IMR-90 (cell line): ENCODE measurements at regions not wholly inside any gene's neighbourhood (a gene's known extent, or its start where the extent isn't known, plus 50 kb on each side); places are given as distances from the start of the nearest gene placed in this dataset.

Experiments
- ATAC-seq: fragments of 200-7000 bp; cut with Tn5 transposase; 2 replicates; pipeline ENCODE4 v1.9.1; 2020; ENCODE audit warnings: low read depth, mild to moderate bottlenecking, moderate library complexity
- BruUV-seq: library from RNA; stranded (reverse); fragments of 400-500 nt; replicated peaks from 2 replicates; lab custom pipeline; 2021; lab: Mats Ljungman, UMichigan
- CTCF ChIA-PET: fragments of 300-600 bp; formaldehyde crosslinking; extraction: SDS; loops from one replicate; lab custom pipeline; 2021; ENCODE audit warnings: antibody characterized with exemption; lab: Yijun Ruan, JAX
- POLR2A ChIA-PET: fragments of 300-600 bp; sonication (Branson Sonifier 250); formaldehyde crosslinking; loops from one replicate; lab custom pipeline; 2022; ENCODE audit warnings: antibody characterized with exemption; ENCODE audit not compliant: unreplicated experiment; lab: Charles Lee
- DNase-seq: peaks from one replicate; pipeline ENCODE4 v3.0.0; 2013
- H2AFZ ChIP-seq: replicated peaks from 2 replicates; pipeline ENCODE3; 2013; ENCODE audit warnings: low read length, mild to moderate bottlenecking; ENCODE audit not compliant: poor library complexity
- H2AK5ac ChIP-seq: 2 replicates; pipeline ENCODE4 v1.6.1; 2013; ENCODE audit warnings: low read depth, low read length, inconsistent platforms
- H2AK9ac ChIP-seq: replicated peaks from 2 replicates; pipeline ENCODE3; 2013; ENCODE audit warnings: mild to moderate bottlenecking, low read depth, low read length, moderate library complexity; ENCODE audit not compliant: poor library complexity
- H2BK120ac ChIP-seq: 2 replicates; pipeline ENCODE4 v1.6.1; 2013; ENCODE audit warnings: low read depth, low read length, inconsistent platforms
- H2BK15ac ChIP-seq: 3 replicates; pipeline ENCODE4 v1.6.1; 2013; ENCODE audit warnings: low read depth, low read length, inconsistent platforms
- H2BK20ac ChIP-seq: 2 replicates; pipeline ENCODE4 v1.6.1; 2013; ENCODE audit warnings: low read depth, mild to moderate bottlenecking, inconsistent platforms, low read length, moderate library complexity
- H2BK5ac ChIP-seq: 2 replicates; pipeline ENCODE4 v1.6.1; 2013; ENCODE audit warnings: mild to moderate bottlenecking, low read depth, low read length, inconsistent platforms; ENCODE audit not compliant: poor library complexity, severe bottlenecking
- H3K14ac ChIP-seq: replicated peaks from 2 replicates; pipeline ENCODE4 v1.6.1; 2013; ENCODE audit warnings: low read depth, low read length, inconsistent platforms
- H3K18ac ChIP-seq: 2 replicates; pipeline ENCODE4 v1.6.1; 2013; ENCODE audit warnings: low read depth, low read length, control low read depth
- H3K23ac ChIP-seq: 2 replicates; pipeline ENCODE4 v1.6.1; 2013; ENCODE audit warnings: low read depth, low read length, inconsistent platforms
- H3K27ac ChIP-seq: 2 replicates; pipeline ENCODE4 v1.5.1; 2013; ENCODE audit warnings: mild to moderate bottlenecking, control low read depth, low read length; ENCODE audit not compliant: insufficient read depth
- H3K27me3 ChIP-seq: 2 replicates; pipeline ENCODE4 v1.6.1; 2013; ENCODE audit warnings: low read length; ENCODE audit not compliant: control insufficient read depth, insufficient read depth
- H3K36me3 ChIP-seq: 2 replicates; pipeline ENCODE4 v1.6.1; 2013; ENCODE audit warnings: low read length, mixed read lengths; ENCODE audit not compliant: control insufficient read depth, insufficient read depth
- H3K4ac ChIP-seq: 2 replicates; pipeline ENCODE4 v1.6.1; 2013; ENCODE audit warnings: low read depth, low read length, inconsistent platforms
- H3K4me1 ChIP-seq: 2 replicates; pipeline ENCODE4 v1.6.1; 2013; ENCODE audit warnings: low read length, mixed read lengths; ENCODE audit not compliant: control insufficient read depth, insufficient read depth
- H3K4me2 ChIP-seq: 2 replicates; pipeline ENCODE4 v1.6.1; 2013; ENCODE audit warnings: low read depth, mild to moderate bottlenecking, control low read depth, low read length, moderate library complexity
- H3K4me3 ChIP-seq: 2 replicates; pipeline ENCODE4 v1.5.1; 2013; ENCODE audit warnings: low read depth, mild to moderate bottlenecking, control low read depth, low read length, moderate library complexity; ENCODE audit not compliant: insufficient read depth
- H3K56ac ChIP-seq: 2 replicates; pipeline ENCODE4 v1.6.1; 2013; ENCODE audit warnings: low read length, inconsistent platforms; ENCODE audit not compliant: insufficient read depth; ENCODE audit errors: extremely low read depth
- H3K79me1 ChIP-seq, 2 experiments: 2 replicates each; pipeline ENCODE4 v1.6.1; 2013; ENCODE audit warnings: low read length in 2 of 2, inconsistent platforms in 1 of 2, low read depth in 1 of 2
- H3K9ac ChIP-seq: 2 replicates; pipeline ENCODE4 v1.6.1; 2013; ENCODE audit warnings: low read depth, low read length, control low read depth
- H3K9me1 ChIP-seq: 2 replicates; pipeline ENCODE4 v1.6.1; 2013; ENCODE audit warnings: low read length, inconsistent platforms; ENCODE audit not compliant: insufficient read depth
- H3K9me3 ChIP-seq: 2 replicates; pipeline ENCODE4 v1.6.1; 2013; ENCODE audit warnings: low read length; ENCODE audit not compliant: control insufficient read depth, insufficient read depth
- H4K20me1 ChIP-seq: 2 replicates; pipeline ENCODE4 v1.6.1; 2013; ENCODE audit warnings: low read length, inconsistent platforms; ENCODE audit not compliant: insufficient read depth
- H4K5ac ChIP-seq: 2 replicates; pipeline ENCODE4 v1.6.1; 2013; ENCODE audit warnings: mild to moderate bottlenecking, low read depth, low read length, control low read depth
- H4K8ac ChIP-seq, 2 experiments: 2 replicates each; pipeline ENCODE4 v1.6.1; 2013; ENCODE audit warnings: low read depth in 2 of 2, low read length in 2 of 2, control low read depth in 1 of 2, inconsistent platforms in 1 of 2
- H4K91ac ChIP-seq: 2 replicates; pipeline ENCODE4 v1.6.1; 2013; ENCODE audit warnings: low read depth, low read length, inconsistent platforms; ENCODE audit not compliant: insufficient read depth
- ELK1 ChIP-seq: fragments of 150-350 bp; IDR thresholded peaks from 2 replicates; pipeline ENCODE4 v1.6.1; 2016; ENCODE audit warnings: low read depth, mild to moderate bottlenecking, low read length, moderate library complexity, borderline replicate concordance
- POLR2A ChIP-seq: IDR thresholded peaks from 2 replicates; pipeline ENCODE4 v1.6.1; 2012; ENCODE audit warnings: mild to moderate bottlenecking, low read depth, low read length
- RCOR1 ChIP-seq: IDR thresholded peaks from 2 replicates; pipeline ENCODE4 v1.6.1; 2012; ENCODE audit warnings: mild to moderate bottlenecking, low read length, improper control_type of control experiment; ENCODE audit not compliant: insufficient replicate concordance
- WGBS, 2 experiments: methylation state at CpG; one replicate each; pipeline versions ENCODE4 v1.1.5 to v1.1.7; 2013; ENCODE audit warnings: missing lambda C conversion rate in 2 of 2; ENCODE audit not compliant: insufficient read length in 1 of 2; ENCODE audit errors: extremely low coverage in 2 of 2; 5-methylcytosine and 5-hydroxymethylcytosine counted together
- dilution Hi-C: fragments of 300-500 bp; cut with HindIII; formaldehyde crosslinking; loops from one replicate; pipeline ENCODE4 v1.14.3; 2018; ENCODE audit warnings: low sequenced_read_pairs; ENCODE audit not compliant: unreplicated experiment
- in situ Hi-C: fragments of 300-500 bp; cut with MboI; formaldehyde crosslinking; loops from 3 replicates; pipeline ENCODE4 v1.14.3; 2019; ENCODE audit warnings: low sequenced_read_pairs, inconsistent platforms, mixed read lengths
- intact Hi-C: fragments of 100-400 bp; cut with micrococcal nuclease; formaldehyde crosslinking; loops from 2 replicates; pipeline ENCODE4 v1.10.0; 2022

GRCh38 chr19:57052081-57052480 is 67.7 kb upstream of the USP29 start:
- no peaks in the 10 kb centered on the region for H4K20me1 ChIP-seq
- H3K27me3 ChIP-seq = no peaks in the 10 kb centered on the region
- H3K56ac ChIP-seq = no peak overlapping the region
- no peak overlapping the region for H3K9ac ChIP-seq
- H2AFZ ChIP-seq = no peak overlapping the region
- dilution Hi-C loops (no loop called here), in situ Hi-C loops (no loop called here), intact Hi-C loops (no loop called here)
- CTCF ChIA-PET = no interaction called here
- H2BK120ac ChIP-seq = no peak overlapping the region
- POLR2A ChIA-PET = no interaction called here
- H4K8ac ChIP-seq = no peak overlapping the region
- no peak overlapping the region for H2BK15ac ChIP-seq
- no peak for TF ChIP-seq ELK1
- no peak for TF ChIP-seq POLR2A
- no peak for TF ChIP-seq RCOR1
- H3K9me1 ChIP-seq = no peaks in the 10 kb centered on the region
- no peak overlapping the region for H2AK9ac ChIP-seq
- H4K5ac ChIP-seq = no peak overlapping the region
- no peak overlapping the region for H2AK5ac ChIP-seq
- no peak overlapping the region for H3K18ac ChIP-seq
- no peak overlapping the region for H2BK20ac ChIP-seq
- no peaks in the 10 kb centered on the region for H3K79me1 ChIP-seq
- H3K4ac ChIP-seq = no peak overlapping the region
- no peak for DNase-seq
- no peak overlapping the region for H3K4me3 ChIP-seq
- no peak overlapping the region for H3K14ac ChIP-seq
- no TSS peak for BruUV-seq
- H3K36me3 ChIP-seq = no peaks in the 10 kb centered on the region
- no peak overlapping the region for H3K23ac ChIP-seq
- H3K4me1 ChIP-seq = no peaks in the 10 kb centered on the region
- WGBS, 2 experiments = no CpG with 5 or more reads among the region's 3 CpGs
- peaks cover 30% of the 10 kb centered on the region for H3K9me3 ChIP-seq
- no peak overlapping the region for H4K91ac ChIP-seq
- ATAC-seq = no peak
- no peak overlapping the region for H3K4me2 ChIP-seq
- no peak overlapping the region for H3K27ac ChIP-seq
- no peak overlapping the region for H2BK5ac ChIP-seq
